NCI-H226 (cell line): ENCODE measurements at regions not wholly inside any gene's neighbourhood (a gene's known extent, or its start where the extent isn't known, plus 50 kb on each side); places are given as distances from the start of the nearest gene placed in this dataset.
A peak's percentile ranks its signal among the peaks of the same experiment; 100 is the strongest.

ENCODE experiments used
- DNase-seq: peaks from one replicate; pipeline ENCODE4 v3.0.0-alpha.2; 2015

GRCh38 chr2:134190062-134190806, 63.6 kb upstream of the MGAT5 start:
- no peak for DNase-seq

GRCh38 chr2:134190807-134191203, 63.1 kb upstream of the MGAT5 start:
- no peak for DNase-seq

GRCh38 chr2:134191835-134192234, 62.0 kb upstream of the MGAT5 start:
- no peak for DNase-seq

DNA sequence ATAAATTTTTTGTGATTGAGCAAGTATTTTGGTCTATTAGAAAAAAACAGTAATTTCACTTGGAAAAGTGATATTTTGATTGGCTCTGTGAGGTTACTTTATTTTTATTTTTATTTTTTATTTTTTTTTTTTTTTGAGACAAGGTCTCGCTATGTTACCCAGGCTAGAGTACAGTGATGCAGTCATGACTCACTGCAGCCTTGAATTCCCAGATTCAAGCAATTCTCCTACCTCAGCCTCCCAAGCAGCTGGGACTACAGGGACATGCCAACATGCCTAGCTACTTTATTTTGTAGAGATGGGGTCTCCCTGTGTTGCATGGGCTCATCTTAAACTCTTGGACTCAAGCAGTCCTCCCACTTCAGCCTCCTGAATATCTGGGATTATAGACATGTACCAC, 60.9 kb upstream of the MGAT5 start:
- DNase-seq = peak; percentile 48

- no peak for DNase-seq
Observed at GRCh38 chr2:134194519-134194918, 59.4 kb upstream of the MGAT5 start.

GRCh38 chr2:134195341-134195740, 58.5 kb upstream of the MGAT5 start:
- no peak for DNase-seq

DNA sequence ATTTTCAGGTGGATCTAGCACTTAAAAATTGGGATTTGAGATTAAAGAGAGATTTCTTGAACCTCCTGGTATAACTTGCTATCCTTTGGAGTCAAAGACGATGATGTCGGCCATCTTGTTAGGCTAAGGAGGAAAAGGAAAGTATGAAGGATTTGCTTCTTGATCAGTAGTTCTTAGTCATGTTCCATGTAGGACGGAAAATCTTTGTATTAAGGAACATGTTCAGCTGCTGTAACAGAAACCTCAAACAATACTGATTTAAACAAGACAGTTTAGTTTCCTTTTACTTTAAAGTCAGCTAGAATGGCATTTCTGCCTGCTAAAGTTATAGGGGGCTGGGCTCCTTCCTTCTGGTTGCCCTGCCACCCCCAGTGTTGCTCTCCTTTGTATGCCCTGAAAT, 56.4 kb upstream of the MGAT5 start:
- DNase-seq = no peak

DNA sequence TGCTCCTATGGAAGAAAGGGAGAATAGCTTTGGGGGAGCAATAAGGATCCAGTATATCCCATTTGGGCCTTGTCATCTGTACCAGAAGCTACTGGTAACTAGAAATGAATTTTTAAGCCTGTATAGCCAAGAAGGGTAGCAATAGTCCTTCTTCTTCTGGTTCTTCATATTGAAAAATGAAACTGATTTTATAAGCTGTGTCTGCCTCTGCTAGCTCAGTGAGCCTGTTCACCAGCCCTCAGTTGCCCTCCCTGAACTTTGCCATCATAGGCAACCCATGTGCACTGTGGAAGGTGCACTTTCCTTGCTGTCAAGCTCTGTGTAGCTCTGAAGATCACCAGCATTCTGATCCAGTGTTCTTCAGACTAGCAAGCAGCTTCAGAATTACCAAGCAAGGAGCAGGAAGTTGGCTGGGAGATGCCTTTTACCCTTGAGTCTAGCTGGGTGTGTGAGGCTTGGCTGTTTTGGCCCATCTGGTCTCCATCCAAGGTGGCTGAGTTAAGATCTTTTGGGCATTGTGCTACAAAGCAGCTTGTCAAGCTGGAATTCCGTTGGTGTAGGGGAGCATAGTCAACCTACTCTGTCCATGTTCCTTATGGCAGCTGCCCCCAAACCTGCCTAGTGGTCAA, 55.8 kb upstream of the MGAT5 start:
- no peak for DNase-seq

DNA sequence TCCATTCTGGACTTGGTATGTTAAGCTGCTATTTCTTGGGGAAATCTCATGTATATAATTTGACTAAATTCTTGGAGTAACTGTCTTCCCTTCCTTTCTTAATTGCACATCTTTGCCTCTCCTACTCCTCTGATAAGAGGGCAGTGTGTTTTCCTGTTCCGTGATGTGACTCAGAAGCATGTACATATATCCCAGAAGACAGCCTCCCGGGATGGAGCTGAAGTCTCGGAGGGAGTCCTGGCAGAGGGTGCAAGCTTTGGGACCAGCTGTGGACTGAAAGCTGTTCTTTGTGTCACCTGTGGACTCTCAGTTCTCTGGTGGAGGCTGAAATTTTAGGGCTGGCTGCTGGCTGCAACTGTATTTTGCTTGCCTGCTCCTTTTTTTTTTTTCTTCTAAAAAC, 54.7 kb upstream of the MGAT5 start:
- peak; percentile 55 for DNase-seq

- no peak for DNase-seq
Observed at GRCh38 chr2:134200036-134200618, 53.7 kb upstream of the MGAT5 start.

DNA sequence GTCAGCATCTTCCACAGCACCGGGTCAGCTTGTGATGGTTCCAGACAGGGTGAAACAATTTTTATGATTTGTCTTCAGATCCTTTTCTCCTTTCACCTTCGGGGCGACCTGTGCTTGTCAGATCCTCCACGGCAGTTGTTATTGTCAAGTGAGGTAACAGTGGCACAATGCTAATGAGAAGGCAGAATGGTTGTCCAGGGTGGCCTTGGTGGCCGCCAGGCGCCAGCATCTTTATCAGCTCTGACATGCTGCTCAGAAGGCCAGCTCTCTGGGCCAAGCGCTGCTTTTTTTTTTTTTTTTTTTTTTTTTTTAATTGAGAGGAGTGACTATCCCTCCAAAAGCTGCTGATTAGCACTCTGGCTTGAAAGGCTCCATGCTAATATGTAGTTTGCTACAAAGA, 52.3 kb upstream of the MGAT5 start:
- DNase-seq = no peak

GRCh38 chr2:134202371-134202770, 51.5 kb upstream of the MGAT5 start:
- peak; percentile 23 for DNase-seq

- DNase-seq = no peak
Observed at GRCh38 chr2:134203175-134203574, 50.7 kb upstream of the MGAT5 start.
